Neutrophil (primary cell): ENCODE measurements at regions not wholly inside any gene's neighbourhood (a gene's known extent, or its start where the extent isn't known, plus 50 kb on each side); places are given as distances from the start of the nearest gene placed in this dataset.

Experiments
- H3K27ac ChIP-seq: fragments of 200-600 bp; sonication (generic); 2 replicates; pipeline ENCODE4 v1.5.1; 2016; ENCODE audit warnings: mild to moderate bottlenecking, moderate library complexity
- H3K27me3 ChIP-seq: fragments of 200-600 bp; sonication (generic); 2 replicates; pipeline ENCODE4 v1.6.0; 2016; ENCODE audit warnings: mild to moderate bottlenecking
- H3K36me3 ChIP-seq: fragments of 200-600 bp; sonication (generic); 2 replicates; pipeline ENCODE4 v1.5.1; 2017
- H3K4me1 ChIP-seq, 2 experiments: fragments of 200-600 bp in 1 of 2; sonication (generic) in 1 of 2; 1 replicate in 1 of 2; 2 replicates in 1 of 2; pipeline versions ENCODE4 v1.5.1 to v1.6.1; 2013 to 2016; ENCODE audit warnings: low read depth in 1 of 2, low read length in 1 of 2, mild to moderate bottlenecking in 1 of 2, moderate library complexity in 1 of 2; ENCODE audit not compliant: control insufficient read depth in 1 of 2, insufficient read depth in 1 of 2
- H3K4me3 ChIP-seq, 2 experiments: fragments of 200-600 bp in 1 of 2; sonication (generic) in 1 of 2; 1 replicate in 1 of 2; 2 replicates in 1 of 2; pipeline ENCODE4 v1.5.1; 2013 to 2016; ENCODE audit warnings: low read depth in 1 of 2, low read length in 1 of 2, mild to moderate bottlenecking in 1 of 2, moderate library complexity in 1 of 2
- H3K9me3 ChIP-seq: fragments of 200-600 bp; sonication (generic); 2 replicates; pipeline ENCODE4 v1.5.1; 2016
- CTCF ChIP-seq: fragments of 200-600 bp; sonication (generic); IDR thresholded peaks from 2 replicates; pipeline ENCODE4 v1.5.1; 2016; ENCODE audit warnings: antibody characterized with exemption

DNA sequence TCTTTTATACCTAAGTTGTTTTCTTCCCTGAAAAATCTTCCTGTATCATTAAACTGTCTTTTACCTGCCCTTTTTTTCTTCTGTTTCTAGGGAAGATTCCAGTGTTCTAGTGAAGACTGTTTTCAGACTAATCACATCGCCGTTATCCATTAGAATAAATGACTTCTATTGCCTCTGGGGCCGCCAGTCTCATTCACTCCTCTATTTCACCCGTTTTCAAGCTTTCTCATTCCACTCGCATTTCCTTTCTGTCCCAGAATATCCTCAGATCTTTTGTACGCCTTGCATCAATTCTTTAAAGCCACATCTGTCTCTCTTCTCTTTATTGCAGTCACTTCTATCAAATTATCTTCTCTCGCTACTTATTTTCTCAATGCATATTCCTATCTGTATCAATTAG lies 1035.6 kb upstream of the MIR17HG start:
- TF ChIP-seq CTCF = no peak

DNA sequence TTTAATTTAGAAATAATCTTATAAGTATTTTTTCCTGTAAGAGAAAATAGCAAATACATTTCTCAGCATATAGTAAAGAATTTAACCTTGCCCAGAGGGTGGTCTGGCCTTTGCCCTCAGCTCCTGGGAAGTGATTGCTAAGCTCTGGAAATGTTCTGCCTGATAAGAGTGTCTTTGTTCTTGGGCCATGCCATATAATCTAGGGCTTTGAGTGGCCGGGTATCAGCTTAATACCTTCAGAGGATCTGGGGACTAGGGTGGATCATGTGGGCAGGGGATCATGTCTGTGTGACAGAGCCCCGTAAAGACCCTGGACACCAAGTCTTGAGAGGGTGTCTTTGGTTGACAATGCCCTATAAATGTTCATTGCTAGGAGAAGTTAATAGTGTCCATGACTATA lies 1032.4 kb upstream of the MIR17HG start:
- Histone ChIP-seq H3K27me3 (no peaks in the 10 kb centered on the region), H3K4me3 (no peak overlapping the region), H3K9me3 (no peaks in the 10 kb centered on the region), H3K4me1 (no peaks in the 10 kb centered on the region), H3K36me3 (no peaks in the 10 kb centered on the region), H3K27ac (no peak overlapping the region)
- no peak for TF ChIP-seq CTCF

More for the DNA sequence above, 1035.6 kb upstream of the MIR17HG start:
- Histone ChIP-seq H3K4me3 (no peak overlapping the region), H3K36me3 (no peaks in the 10 kb centered on the region), H3K9me3 (no peaks in the 10 kb centered on the region), H3K27me3 (no peaks in the 10 kb centered on the region), H3K27ac (no peak overlapping the region), H3K4me1 (no peaks in the 10 kb centered on the region)

- Histone ChIP-seq H3K4me3 (no peak overlapping the region), H3K4me1 (no peaks in the 10 kb centered on the region), H3K9me3 (no peaks in the 10 kb centered on the region), H3K27ac (no peak overlapping the region), H3K27me3 (no peaks in the 10 kb centered on the region), H3K36me3 (no peaks in the 10 kb centered on the region)
- no peak for TF ChIP-seq CTCF
These were observed 1026.8 kb upstream of the MIR17HG start for GRCh38 chr13:90320664-90321063.

DNA sequence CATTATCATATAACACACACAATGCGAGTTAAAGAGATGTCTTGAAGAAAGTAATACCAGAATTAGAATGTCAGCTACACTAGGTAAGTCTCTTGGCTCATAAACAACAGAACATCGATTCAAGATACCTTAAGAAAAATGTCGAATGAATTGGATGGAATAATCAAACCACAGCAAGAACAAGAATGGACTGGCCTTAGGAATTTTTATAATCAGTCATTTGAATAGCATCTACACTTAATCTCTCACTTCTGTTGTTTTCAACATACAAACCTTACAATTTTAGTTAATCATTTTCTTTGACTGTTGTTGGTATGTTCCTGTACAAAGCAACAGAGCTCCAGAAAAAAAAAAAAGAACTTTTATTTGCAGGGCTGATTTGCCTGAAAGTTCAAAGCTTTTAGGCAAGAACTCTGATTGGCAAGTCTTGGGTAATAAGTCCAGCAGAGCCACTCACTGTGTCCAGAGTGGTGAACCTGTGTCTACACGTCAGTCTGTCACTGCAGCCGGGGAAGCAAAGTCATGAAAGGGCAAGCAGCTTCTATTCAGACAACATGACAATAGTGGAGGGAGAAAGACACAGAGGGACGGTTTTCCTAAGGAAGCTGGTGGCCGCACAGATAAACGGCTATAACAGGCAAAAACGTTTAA lies 1026.1 kb upstream of the MIR17HG start:
- no peak overlapping the region for H3K27ac ChIP-seq
- TF ChIP-seq CTCF = no peak
- no peak overlapping the region for H3K4me3 ChIP-seq
- H3K9me3 ChIP-seq = peaks cover 3% of the 10 kb centered on the region
- H3K36me3 ChIP-seq = no peaks in the 10 kb centered on the region
- H3K27me3 ChIP-seq = no peaks in the 10 kb centered on the region
- H3K4me1 ChIP-seq = no peaks in the 10 kb centered on the region

GRCh38 chr13:90329641-90330040 lies 1017.8 kb upstream of the MIR17HG start:
- no peak for TF ChIP-seq CTCF
- H3K36me3 ChIP-seq = no peaks in the 10 kb centered on the region
- H3K9me3 ChIP-seq = peaks cover 7% of the 10 kb centered on the region
- H3K4me3 ChIP-seq = no peak overlapping the region
- no peak overlapping the region for H3K27ac ChIP-seq
- H3K27me3 ChIP-seq = no peaks in the 10 kb centered on the region
- no peaks in the 10 kb centered on the region for H3K4me1 ChIP-seq
